HFFc6 (cell line): ENCODE measurements at regions not wholly inside any gene's neighbourhood (a gene's known extent, or its start where the extent isn't known, plus 50 kb on each side); places are given as distances from the start of the nearest gene placed in this dataset.
A peak's percentile ranks its signal among the peaks of the same experiment; 100 is the strongest.

Experiments
- DNase-seq: peaks from one replicate; pipeline ENCODE4 v3.0.0-alpha.2; 2018
- H3K27ac Mint-ChIP-seq: 2 replicates; pipeline ENCODE4 v1.8.0; 2020; ENCODE audit warnings: mild to moderate bottlenecking, mixed read lengths
- H3K27me3 Mint-ChIP-seq: 2 replicates; pipeline ENCODE4 v1.8.0; 2021; ENCODE audit warnings: mild to moderate bottlenecking, moderate library complexity, mixed read lengths; ENCODE audit not compliant: insufficient read depth
- H3K36me3 Mint-ChIP-seq: 2 replicates; pipeline ENCODE4 v1.8.0; 2021; ENCODE audit warnings: low read depth, mixed read lengths
- H3K4me1 Mint-ChIP-seq: 2 replicates; pipeline ENCODE4 v1.8.0; 2020; ENCODE audit warnings: low read depth, mixed read lengths
- H3K4me3 Mint-ChIP-seq: 2 replicates; pipeline ENCODE4 v1.8.0; 2020; ENCODE audit warnings: mild to moderate bottlenecking, moderate library complexity, mixed read lengths
- H3K9me3 Mint-ChIP-seq: 2 replicates; pipeline ENCODE4 v1.8.0; 2020; ENCODE audit warnings: mild to moderate bottlenecking, mixed read lengths
- CTCF ChIP-seq: fragments of 200-600 bp; sonication (generic); IDR thresholded peaks from 2 replicates; pipeline ENCODE4 v1.5.0; 2021; ENCODE audit warnings: antibody characterized with exemption, mild to moderate bottlenecking

DNA sequence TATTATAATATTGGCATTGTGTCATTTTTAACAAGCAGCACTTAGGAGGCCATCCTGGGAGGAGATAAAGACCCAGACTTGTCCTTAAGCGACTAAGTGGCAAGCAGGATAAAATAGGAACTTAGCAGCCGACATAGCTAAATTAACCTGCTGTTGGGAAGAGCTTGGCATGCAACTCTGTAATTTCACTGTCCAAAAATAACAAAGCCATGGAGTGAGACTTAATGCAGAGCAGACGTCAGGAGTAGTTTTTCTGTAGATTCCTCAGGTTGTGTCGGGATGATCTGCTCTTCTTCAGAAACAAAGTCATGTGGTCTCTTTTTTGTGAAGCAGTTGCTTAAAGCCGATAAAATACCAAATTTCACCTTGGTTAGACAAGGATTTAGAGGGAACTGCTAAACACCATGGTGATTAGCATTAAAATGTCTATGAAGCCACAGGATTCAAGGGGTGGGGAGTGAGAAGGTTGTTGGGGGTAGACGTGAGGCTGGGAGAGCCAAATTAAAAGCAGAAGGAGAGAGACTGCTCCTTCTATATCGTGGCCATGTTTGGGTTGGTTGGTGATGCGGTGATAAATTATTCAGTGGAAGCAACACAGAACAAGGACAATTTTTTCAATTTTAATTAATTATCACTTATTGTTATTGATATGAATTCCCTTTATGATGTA, 303.0 kb downstream of the CSNK1G3 start:
- H3K27ac Mint-ChIP-seq: peak overlapping the region; percentile 81
- no peak for TF ChIP-seq CTCF
- no peaks in the 10 kb centered on the region for H3K9me3 Mint-ChIP-seq
- no peaks in the 10 kb centered on the region for H3K27me3 Mint-ChIP-seq
- H3K4me1 Mint-ChIP-seq: peaks cover 64% of the 10 kb centered on the region
- H3K4me3 Mint-ChIP-seq: peak overlapping the region; percentile 66
- no peaks in the 10 kb centered on the region; the same call in 1 of the 2 replicates for H3K36me3 Mint-ChIP-seq
- DNase-seq: peak; percentile 25

DNA sequence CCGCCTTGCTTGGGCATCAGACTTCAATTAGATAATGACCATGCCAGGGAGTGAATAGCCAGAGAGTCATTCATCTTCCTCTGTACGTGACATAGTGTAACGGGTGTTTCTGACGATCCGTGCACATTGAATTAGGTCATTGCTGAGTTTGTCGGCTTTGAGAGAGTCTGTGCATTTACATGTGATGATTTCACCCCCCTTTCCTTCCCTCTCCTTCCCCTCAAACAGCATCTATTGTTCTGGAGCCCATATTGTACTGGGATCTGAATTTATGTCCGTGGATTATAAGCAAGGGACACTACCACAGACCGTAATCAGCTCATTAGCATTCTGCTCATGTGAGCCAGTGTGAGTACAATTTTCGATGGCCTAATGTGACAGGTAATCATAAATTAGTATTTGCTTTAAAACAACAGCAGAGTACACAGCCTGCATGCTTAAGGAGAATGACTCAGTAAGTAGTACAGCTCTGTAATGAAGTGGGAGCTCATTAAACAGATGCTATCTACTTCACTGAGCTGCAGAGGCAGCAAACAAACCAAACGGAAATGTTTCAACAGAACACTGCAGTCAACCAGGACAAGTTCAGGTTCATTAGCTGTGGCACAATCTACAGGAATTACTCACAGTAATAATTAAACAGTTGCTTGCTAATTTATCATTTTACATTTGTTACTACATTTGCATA, 302.1 kb downstream of the CSNK1G3 start:
- peaks cover 61% of the 10 kb centered on the region for H3K4me1 Mint-ChIP-seq
- H3K4me3 Mint-ChIP-seq: peak overlapping the region; percentile 66
- no peaks in the 10 kb centered on the region for H3K9me3 Mint-ChIP-seq
- TF ChIP-seq CTCF: no peak
- peak overlapping the region; percentile 81 for H3K27ac Mint-ChIP-seq
- H3K27me3 Mint-ChIP-seq: no peaks in the 10 kb centered on the region
- H3K36me3 Mint-ChIP-seq: no peaks in the 10 kb centered on the region; the same call in 1 of the 2 replicates
- DNase-seq: peak; percentile 83

DNA sequence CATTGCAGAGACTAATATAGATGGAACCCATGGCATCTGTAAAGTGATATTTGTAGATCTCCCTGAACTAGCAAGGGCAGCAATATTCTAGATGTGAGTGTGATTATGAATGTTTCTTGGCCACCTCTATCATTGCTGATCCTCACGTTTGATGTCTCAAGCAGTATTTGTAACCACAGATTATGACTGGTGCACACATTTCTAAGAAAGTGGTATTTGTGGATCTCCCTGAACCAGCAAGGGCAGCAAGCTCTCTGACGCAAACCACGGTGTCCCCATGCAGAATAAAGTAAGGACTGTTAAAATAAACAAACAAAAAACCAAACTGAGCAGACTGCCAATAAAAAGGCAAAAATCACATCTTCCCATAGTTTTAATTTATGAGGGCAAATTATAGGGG, 301.3 kb downstream of the CSNK1G3 start:
- no peaks in the 10 kb centered on the region for H3K27me3 Mint-ChIP-seq
- no peak for TF ChIP-seq CTCF
- H3K9me3 Mint-ChIP-seq: no peaks in the 10 kb centered on the region
- no peak for DNase-seq
- H3K27ac Mint-ChIP-seq: peak overlapping the region; percentile 81; the same call in 1 of the 2 replicates
- peak overlapping the region; percentile 40 for H3K4me3 Mint-ChIP-seq
- H3K4me1 Mint-ChIP-seq: peaks cover 58% of the 10 kb centered on the region
- no peaks in the 10 kb centered on the region for H3K36me3 Mint-ChIP-seq

GRCh38 chr5:123811831-123812230, 299.9 kb downstream of the CSNK1G3 start:
- H3K27ac Mint-ChIP-seq: no peak overlapping the region
- no peak overlapping the region for H3K4me3 Mint-ChIP-seq
- DNase-seq: no peak
- TF ChIP-seq CTCF: no peak
- no peaks in the 10 kb centered on the region for H3K36me3 Mint-ChIP-seq
- peaks cover 66% of the 10 kb centered on the region for H3K4me1 Mint-ChIP-seq
- no peaks in the 10 kb centered on the region for H3K9me3 Mint-ChIP-seq
- no peaks in the 10 kb centered on the region for H3K27me3 Mint-ChIP-seq

DNA sequence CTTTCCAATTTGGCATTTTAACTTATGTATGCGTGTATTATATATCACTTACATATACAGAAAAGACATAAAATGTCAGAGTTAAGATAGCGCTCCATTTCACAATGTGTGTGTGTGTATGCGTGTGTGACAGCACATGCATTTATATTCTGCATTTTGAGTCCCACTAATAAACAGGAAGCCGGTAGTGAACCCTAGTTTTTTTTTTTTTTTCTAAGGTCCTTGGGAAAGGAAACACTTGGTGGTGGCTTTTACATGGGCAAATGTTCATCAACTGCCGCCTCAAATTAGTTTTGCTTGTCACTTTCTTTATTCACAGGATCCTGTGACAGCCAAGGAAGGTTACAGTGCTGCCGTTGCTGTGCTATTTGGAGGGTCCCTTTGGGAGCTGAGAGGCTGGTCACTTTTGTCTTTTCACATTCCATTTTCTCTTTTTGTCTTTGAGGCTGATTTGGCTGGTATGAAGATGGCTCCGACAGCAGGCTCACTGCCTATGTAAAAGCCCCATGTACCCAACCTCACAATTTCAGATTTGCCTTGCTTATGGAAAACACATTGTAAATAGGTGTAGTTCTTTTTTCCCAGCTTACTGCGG, 298.9 kb downstream of the CSNK1G3 start:
- Mint-ChIP-seq H3K36me3 (no peaks in the 10 kb centered on the region), H3K27ac (no peak overlapping the region), H3K27me3 (no peaks in the 10 kb centered on the region), H3K4me3 (no peak overlapping the region), H3K4me1 (peaks cover 68% of the 10 kb centered on the region), H3K9me3 (no peaks in the 10 kb centered on the region)
- TF ChIP-seq CTCF: no peak
- DNase-seq: no peak
